Activated CD8-positive, alpha-beta memory T cell treated with anti-CD3 and anti-CD28 coated beads for 36 hours (primary cell): ENCODE measurements at regions not wholly inside any gene's neighbourhood (a gene's known extent, or its start where the extent isn't known, plus 50 kb on each side); places are given as distances from the start of the nearest gene placed in this dataset.

Source experiments
- CTCF ChIA-PET: fragments of 350-600 bp; sonication (Branson Sonifier 250); formaldehyde crosslinking; loops from one replicate; lab custom pipeline; 2021; ENCODE audit warnings: antibody characterized with exemption; lab: Charles Lee
- POLR2A ChIA-PET: fragments of 350-600 bp; sonication (Branson Sonifier 250); formaldehyde crosslinking; loops from one replicate; lab custom pipeline; 2021; ENCODE audit warnings: antibody characterized with exemption; lab: Charles Lee

GRCh38 chrX:98448524-98448923, 1564.8 kb downstream of the RPA4 start:
- POLR2A ChIA-PET = no interaction called here
- CTCF ChIA-PET = no interaction called here

GRCh38 chrX:98452456-98452855, 1568.7 kb downstream of the RPA4 start:
- ChIA-PET CTCF (no interaction called here), POLR2A (no interaction called here)

DNA sequence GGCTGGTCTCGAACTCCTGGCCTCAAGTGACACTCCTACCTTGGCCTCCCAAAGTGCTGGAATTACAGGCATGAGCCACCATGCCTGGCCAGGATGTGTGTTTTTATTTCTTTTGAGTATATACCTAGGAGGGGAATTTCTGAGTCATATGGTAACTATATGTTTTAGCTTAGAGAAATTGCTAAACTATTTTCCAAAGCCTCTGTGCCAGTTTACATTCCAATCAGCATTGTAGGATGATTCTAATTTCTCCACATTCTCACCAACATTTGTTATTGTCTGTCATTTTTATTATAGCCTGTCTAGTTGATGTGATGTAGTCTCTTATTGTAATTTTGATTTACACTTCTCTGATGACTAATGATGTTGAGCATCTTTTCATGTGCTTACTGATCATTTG, 1576.0 kb downstream of the RPA4 start:
- CTCF ChIA-PET = no interaction called here
- POLR2A ChIA-PET = no interaction called here

DNA sequence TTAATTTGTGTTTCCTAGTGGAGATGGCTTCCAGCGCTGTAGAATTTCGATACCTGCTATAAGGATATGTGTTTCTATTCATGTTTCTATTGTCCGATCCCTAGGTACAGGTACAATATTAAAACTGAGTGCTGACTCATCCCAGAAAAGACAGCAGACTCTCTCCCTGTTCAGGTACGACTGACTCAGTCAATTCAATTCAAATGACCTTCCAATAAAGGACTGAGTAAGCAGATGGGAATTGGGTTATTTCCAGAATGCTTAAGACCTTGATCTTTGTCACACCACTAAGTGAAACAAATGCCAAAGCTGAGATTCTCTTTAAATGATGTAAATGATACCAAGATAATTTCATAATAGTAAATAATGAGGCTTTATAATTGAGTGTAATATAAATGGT, 1596.9 kb downstream of the RPA4 start:
- ChIA-PET POLR2A (no interaction called here), CTCF (no interaction called here)

- CTCF ChIA-PET = no interaction called here
- POLR2A ChIA-PET = no interaction called here
These were observed 1597.9 kb downstream of the RPA4 start for GRCh38 chrX:98481636-98482035.

DNA sequence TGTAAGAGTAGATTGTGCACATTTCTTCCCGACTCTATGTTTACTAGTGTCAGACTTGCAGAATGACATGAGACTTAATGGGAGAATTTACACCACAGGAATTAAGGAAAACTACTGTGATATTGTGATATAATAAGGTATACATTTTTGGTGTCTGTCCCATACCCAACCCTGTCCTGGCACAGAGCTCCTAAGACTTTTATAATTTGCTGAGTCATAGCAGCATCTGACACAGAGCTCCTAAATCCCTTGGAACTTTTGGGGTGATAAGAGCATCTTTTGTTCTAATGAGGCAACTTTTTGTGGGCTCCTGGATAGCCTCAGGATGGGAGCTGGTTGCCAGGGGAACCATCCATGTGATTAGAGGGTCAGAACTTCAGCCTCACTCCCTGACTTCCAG, 1607.0 kb downstream of the RPA4 start:
- POLR2A ChIA-PET = no interaction called here
- CTCF ChIA-PET = interaction anchor here (0.6 kb wide), 1 partner anchor 1485 kb away, joined by 4 read pairs; no protein-coding TSS in a partner anchor

GRCh38 chrX:98501426-98501825, 1617.7 kb downstream of the RPA4 start:
- CTCF ChIA-PET = no interaction called here
- POLR2A ChIA-PET = no interaction called here

DNA sequence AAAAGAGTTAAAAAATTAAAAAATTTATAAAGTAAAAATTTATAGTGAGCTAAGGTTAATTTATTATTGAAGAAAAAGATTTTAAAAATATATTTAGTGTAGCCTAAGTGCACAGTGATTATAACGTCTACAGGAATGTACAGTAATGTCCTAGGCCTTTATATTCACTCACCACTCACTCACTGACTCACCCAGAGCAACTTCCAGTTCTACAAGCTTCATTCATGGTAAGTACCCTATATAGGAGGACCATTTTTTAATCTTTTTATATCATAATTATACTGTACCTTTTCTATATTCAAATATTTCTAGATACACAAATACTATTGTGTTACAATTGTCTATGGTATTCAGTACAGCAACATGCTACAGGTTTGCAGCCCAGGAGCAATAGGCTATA, 1623.2 kb downstream of the RPA4 start:
- ChIA-PET POLR2A (no interaction called here), CTCF (no interaction called here)

GRCh38 chrX:98514032-98514431, 1630.3 kb downstream of the RPA4 start:
- ChIA-PET POLR2A (no interaction called here), CTCF (no interaction called here)

DNA sequence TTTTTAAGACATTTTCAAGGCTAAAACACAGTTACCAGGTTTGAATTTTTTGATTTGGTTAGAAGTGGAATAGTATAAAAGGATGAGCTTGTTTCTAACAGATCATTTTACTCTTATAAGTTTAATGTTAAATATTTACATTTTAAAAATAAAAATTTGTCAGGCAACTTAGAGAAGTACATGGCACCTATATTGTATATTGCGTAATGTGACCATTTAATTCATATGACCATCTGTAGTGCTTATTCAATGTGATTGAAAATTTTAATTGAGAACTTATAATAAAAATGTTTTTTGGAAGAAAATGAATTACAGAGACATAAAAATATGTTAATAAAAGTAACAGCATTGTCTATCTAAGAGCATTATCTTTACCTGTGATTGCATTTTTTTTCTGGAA, 1632.4 kb downstream of the RPA4 start:
- ChIA-PET CTCF (no interaction called here), POLR2A (no interaction called here)

- CTCF ChIA-PET = no interaction called here
- POLR2A ChIA-PET = no interaction called here
These were observed 1639.3 kb downstream of the RPA4 start for GRCh38 chrX:98523026-98523425.

- ChIA-PET POLR2A (no interaction called here), CTCF (no interaction called here)
These were observed 1639.8 kb downstream of the RPA4 start for GRCh38 chrX:98523521-98523920.

DNA sequence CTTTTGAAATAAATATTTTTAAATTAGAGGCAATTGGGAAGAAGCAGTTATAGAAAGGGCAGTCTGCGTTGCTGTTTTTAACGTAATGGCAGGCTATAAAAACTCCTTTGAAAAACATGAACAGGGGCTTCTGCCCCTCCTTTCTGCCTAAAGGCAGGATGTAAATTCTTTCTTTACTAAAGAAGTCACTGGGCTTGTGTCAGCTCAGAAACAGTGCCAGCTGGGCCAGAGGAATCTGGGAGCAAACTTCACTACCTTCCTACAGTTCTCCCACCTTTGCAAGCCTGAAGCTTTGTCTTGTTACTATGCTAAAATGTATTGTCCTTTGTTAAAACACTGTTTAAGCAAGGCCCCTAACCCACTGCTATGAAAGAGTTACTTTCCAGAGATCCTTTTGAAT, 1664.8 kb downstream of the RPA4 start:
- ChIA-PET CTCF (no interaction called here), POLR2A (no interaction called here)

DNA sequence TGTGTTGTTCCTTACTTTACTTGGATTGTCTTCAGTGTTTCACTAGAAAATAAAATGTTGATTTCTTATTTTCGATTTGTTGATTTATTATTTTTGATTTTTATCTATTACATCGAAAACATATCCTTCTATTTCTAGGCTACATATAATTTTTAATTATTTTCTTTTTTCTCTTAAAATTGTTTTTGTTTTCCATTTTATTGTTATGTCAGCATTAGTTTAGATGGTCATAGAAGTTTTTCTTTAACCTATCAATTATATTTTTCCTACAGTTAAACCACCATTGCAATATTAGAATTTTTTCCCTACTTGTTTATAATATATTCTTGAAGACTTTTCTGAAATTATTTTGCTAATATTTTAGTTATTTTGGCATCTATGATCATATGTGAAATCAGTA, 1685.1 kb downstream of the RPA4 start:
- ChIA-PET CTCF (no interaction called here), POLR2A (no interaction called here)

- ChIA-PET POLR2A (no interaction called here), CTCF (no interaction called here)
These were observed 1722.2 kb downstream of the RPA4 start for GRCh38 chrX:98605941-98606340.

GRCh38 chrX:98607739-98608138, 1724.0 kb downstream of the RPA4 start:
- ChIA-PET POLR2A (no interaction called here), CTCF (no interaction called here)

DNA sequence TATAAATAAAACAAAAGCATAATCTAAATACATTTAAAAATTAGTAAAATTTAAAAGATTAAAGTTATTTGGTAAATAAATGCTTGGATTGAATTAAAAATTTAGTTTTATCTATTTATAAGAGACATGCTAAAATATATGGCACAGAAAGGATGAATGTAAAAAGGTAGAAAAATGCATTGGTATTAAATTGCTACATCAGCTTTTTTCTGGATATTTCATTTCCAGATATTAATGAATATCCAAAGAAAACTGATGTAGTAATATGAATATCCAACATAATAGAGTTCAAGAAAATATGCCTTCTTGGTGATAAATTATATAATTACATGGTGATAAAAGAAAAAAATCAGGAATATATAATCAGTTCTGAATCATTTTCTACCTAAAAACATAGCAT, 1743.9 kb downstream of the RPA4 start:
- ChIA-PET CTCF (no interaction called here), POLR2A (no interaction called here)

- CTCF ChIA-PET = no interaction called here
These were observed 1753.7 kb downstream of the RPA4 start for GRCh38 chrX:98637451-98637850.

GRCh38 chrX:98646351-98646750, 1762.6 kb downstream of the RPA4 start:
- POLR2A ChIA-PET = no interaction called here
- CTCF ChIA-PET = no interaction called here

More at GRCh38 chrX:98637451-98637850, 1753.7 kb downstream of the RPA4 start:
- POLR2A ChIA-PET = no interaction called here

GRCh38 chrX:98654565-98654964, 1755.5 kb downstream of the PCDH19 start:
- ChIA-PET POLR2A (no interaction called here), CTCF (no interaction called here)
